HG03378 (cell line): ENCODE measurements at regions not wholly inside any gene's neighbourhood (a gene's known extent, or its start where the extent isn't known, plus 50 kb on each side); places are given as distances from the start of the nearest gene placed in this dataset.

Experiments used
- ATAC-seq: cut with Tn5 transposase; IDR thresholded peaks from one replicate; pipeline ENCODE4 v1.9.1; 2021; ENCODE audit warnings: mild to moderate bottlenecking, moderate library complexity; ENCODE audit not compliant: unreplicated experiment

DNA sequence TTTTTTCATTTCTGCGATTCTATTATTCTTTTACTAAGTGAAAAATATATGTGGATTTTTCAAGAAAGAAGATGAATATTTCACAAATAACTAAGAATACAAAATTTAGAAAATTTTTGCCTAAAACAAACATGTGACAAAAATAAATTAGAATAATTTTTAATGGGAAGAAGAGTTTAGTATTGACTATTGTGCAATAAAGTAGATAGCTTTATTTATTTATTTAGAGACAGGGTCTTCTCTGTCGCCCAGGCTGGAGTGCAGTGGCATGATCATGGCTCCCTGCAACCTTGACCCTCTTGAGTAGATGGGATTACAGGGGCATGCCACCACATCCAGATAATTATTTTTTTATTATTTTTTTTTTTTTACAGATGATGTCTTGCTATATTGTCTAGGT, 95.3 kb upstream of the PAQR3 start:
- ATAC-seq = no peak

DNA sequence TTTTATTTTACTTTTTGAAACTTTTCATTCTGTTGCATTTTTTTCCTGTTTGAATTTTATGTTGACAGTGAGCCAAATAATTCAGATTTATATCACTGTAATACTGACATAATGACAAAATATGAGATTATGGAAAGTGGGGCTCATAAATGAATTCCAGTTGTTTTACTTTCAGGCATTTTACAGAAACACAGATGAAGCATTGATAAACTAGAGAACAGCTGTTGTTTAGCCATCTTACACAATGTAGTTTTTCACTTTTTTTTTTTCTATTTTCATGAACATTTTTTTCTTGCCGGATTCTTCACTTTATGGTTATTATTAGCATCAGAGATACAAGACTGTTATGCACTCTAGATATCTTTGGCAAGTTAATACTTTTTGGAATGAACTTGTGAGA, 91.7 kb upstream of the PAQR3 start:
- no peak for ATAC-seq

DNA sequence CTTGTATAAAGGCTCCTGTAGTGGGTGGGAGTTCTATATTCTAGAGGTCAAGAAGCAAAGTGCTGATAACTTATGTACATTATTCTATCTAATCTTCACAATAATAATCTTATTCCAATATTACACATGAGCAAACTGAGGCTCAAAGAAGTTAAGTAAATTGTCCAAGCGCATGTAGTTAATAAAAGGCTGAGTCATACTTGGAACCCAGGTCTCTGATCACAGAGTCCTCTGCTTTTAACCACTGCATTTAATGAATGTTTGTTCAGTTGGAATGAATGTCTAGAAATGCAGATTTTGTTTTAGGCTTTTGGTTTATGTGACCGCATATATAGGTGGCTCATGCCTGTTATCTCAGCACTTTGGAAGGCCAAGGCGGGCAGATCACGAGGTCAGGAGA, 88.4 kb upstream of the PAQR3 start:
- ATAC-seq = no peak

DNA sequence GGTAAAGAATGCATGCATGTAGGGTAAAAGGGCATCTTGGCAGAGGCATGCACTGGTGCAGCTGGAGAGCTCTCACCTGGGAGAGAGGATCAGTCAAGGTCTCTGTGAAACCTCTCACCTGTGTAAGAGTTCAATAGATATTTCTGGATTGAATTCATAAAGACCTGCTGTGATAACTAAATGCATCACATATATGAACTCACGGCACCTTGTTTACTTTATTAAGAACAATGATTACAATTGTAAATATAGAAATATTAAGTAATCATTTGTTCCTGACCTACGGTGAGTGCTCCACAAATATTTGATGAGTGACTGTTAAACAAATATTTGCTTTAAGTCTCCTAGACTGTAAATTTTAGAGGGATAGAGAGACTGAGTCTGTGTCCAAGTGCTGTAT, 85.9 kb upstream of the PAQR3 start:
- ATAC-seq = no peak

DNA sequence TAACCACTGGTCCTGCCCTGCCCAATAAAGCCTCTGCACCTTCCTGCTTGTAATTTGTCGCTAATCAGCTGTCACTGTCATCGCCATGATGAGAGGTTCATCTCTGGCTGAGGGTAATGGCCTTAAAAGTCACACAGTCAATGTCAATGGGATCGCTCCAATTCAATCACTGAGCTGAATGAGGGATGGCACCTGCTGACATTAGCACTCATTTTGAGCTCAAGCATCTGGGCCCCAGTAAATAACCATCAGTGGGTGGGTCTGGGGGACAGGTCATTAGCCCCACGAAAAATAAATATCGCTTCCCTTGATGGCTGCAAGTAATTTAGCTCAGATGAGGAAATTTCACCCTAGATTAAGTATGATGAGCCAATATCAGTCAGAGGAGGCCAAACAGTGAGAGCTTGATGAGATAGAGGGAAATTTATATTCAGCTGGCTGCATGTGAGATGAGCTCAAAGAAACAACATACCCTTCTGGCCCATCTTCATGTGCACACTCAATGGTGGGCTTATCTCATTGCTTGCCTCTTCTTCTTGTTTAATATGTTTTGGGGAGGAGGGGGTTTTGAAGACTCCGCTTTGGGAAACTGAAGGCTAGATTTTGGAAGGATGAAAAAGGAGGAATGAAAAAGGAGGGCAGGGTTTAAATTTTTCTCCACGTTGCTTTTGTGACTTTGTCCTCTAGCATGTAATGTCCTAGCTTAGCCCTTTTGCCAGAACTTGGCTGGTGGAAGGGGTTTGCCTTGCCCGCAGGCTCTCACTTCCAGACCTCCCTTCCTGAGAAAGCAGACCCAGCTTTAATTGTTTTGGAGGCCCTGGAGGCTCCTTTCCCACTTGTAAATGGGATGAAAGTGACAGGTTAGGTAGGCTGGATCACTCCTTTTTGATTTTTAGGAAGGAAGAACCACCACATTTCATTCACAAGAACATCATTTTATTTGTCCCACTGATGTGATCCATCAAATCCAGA, 84.8 kb upstream of the PAQR3 start:
- no peak for ATAC-seq

DNA sequence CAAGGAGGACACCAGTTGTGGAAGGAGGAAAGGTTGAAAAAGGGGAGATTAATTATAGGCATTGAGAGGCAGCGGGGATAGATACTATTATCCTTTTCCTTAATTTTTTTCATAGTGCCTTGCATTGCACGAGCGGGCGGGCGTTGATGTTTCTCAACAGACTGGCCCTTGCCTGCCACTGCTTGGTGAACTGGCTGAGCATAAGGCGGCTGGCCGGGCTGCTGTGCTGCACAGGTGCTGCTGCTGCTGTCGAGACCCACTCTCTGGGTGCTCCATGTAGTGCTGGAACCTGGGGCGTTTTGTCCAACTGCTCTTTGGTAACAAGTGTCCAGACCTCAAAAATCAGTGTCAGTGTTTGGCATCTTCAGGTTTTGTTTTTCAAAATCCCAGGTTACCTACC, 83.3 kb upstream of the PAQR3 start:
- no peak for ATAC-seq

DNA sequence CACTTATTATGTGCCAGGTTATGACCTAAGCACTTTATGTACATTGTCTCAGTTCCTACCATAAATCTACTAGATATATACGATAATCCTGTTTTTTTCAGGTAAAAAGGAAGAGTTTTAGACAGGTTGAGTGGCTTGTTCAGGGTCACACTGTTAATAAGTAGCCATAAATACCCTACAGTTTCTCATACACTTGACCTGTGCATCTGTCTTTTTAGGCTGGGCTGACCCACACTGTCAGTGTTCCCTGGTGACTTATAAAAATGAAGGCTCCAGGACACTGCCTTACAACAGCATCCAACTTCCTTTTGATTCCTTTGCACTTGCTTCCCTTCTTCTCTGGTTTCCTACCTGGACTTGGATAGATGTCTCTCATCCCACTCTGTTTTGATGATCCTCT, 78.2 kb upstream of the PAQR3 start:
- ATAC-seq = no peak

DNA sequence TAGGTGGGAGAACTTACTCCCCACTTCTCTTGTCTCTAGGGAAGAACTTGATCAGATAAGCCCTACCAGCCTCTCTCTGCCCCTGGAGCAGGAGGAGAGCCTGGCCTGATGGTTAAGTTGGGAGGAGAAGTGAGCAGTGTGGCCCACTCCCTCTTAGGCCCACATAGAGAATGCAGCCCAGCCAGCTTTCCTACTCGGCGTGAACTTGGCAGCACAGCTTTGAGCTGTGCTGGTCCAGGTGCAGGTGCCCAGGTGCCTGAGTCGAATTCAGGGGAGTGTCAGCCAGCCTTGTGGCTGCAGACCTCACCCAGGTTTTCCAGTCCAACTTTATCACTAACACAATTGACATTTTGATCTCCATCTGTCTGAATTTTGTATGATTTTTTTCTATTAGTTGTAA, 77.6 kb upstream of the PAQR3 start:
- ATAC-seq = no peak

DNA sequence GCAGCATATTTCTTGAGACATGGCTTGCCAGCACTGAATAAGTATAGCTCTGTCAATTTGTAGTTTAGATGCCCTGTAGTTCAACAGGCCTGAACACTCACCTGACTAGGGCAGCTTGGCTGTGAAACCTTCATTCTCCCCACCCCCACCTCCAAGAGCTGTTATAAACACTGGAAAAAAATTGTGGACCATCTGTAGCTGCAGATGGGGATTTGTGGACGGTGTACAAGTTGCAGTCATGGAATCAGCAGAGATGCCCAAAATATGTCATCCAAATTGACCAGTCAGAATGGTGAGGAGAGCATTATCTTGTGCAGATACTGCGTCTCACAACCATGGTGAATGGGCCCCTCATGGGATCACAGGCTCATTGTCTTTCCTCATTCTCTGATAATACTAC, 76.2 kb upstream of the PAQR3 start:
- no peak for ATAC-seq

DNA sequence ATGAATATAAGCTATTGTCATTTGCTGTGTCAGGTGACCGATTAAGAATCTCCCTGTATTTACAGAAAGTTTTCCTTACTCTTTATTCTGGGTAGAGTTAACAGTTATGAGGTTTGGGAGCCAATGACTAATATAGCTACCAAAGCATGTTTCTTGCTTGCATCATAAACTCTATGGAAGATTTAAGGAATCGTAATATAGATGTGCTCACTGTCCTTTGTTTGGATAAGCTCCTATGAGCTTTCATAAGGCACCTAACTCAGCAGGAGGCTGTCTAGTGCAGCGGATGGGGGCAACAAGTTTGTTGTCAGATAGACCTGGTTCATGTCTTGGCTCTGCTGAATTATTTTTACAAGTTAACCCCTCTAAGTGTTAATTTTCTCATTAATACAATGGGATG, 75.0 kb upstream of the PAQR3 start:
- ATAC-seq = no peak

DNA sequence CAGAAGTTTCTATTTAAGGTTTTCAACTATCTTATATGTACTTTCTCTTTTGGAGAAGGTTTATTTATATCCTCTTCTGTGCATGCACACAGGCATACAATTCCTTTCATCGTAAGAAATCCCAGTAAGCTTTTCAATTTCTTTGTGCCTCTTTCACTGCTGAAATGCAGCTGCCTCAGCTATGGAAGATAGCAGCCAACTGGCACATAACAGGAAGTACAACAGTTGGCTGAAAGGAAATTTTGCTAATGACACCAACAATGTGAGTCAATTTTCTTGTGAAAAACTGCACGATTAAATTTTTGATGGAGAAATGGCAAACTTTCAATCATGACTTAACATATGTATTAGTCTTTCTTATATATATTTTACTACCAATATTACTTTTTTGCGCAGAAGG, 74.5 kb upstream of the PAQR3 start:
- no peak for ATAC-seq

DNA sequence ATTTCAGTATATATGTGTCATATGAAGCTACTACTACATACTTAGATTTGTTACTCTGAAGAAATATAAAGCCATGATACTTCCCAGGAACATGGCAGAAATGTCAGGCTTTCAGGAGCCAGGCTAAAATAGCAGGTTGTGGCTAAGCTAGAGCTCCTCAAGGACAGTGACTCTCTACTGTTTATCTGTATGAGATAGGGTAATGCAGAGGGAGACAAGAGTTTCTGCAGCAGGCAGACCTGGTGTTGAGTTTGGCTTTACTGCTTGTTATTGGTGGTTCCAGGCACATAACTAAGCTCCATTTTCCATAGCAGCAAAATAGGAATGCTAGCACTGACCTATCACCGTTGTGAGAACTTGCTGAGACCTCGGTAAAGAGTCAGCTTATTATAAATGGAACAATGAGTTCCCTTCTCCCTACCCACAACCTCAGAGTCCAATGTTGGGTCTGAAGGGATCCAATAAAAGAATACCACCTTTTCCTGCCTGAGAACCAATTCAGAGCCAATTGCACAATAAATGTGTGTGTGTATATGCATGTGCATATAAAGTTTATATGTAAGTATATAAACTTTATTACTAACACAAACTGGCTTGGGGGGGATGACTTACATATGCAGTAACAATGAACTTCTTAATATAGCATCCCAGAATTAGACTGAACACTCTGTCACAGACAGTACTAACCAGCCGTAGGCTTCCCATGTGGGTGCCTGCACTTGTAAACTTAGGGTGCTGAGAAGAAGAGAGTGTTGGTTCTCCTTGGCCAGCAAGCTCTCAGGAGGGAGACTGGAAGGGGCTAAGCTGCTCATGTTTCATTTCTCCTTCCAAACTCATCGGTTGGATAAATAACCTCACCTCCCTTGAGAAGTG, 51.9 kb upstream of the PAQR3 start:
- ATAC-seq = no peak

DNA sequence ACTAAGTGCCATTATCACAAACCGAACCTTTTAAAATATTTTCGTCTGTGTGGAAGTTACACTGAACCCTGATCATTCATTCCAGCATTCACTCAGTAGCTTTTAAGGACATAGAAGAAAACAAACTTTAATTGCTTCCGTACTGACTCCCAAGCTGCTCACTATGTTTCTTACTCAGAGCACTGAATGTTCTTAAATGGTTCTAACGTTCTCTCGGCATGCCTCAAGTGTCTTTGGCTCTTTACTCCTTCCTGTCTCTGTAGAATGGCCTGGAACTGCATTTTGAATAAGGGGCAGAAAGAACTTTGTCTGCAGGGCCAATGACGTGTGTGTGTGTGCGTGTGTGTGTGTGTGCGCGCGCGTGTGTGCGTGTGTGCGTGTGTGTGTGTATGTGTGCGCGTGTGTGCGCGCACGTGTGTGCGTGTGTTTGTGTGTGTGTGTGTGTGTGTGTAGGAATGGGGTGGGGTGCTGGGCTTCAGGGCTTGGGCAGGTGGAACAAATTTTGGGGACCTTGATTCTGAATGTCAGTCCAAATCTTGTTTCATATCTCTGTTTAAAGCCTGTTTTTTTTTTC, 50.5 kb upstream of the PAQR3 start:
- ATAC-seq = no peak
